ENCODE measurements at regions not wholly inside any gene's neighbourhood (a gene's known extent, or its start where the extent isn't known, plus 50 kb on each side); places are given as distances from the start of the nearest gene placed in this dataset.

DNA sequence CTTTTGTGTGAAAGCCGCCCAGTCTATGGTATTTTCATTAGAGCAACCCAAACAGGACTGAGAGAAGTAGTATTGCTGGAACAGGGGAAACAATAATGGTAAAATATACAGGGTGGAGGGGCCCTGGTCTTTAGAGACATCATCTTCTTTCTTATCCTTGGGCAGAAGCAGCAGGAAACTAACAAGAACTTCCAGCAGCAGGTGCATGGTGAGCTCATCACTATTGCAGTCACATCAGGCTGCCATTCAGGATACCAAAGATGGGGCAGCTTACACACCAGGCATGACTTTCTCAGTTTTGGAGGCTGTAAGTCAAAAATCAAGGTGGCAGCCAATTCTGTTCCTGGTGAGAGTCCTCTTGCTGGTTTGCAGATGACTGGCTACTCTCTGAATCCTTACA lies 478.3 kb upstream of the RUNX1 start:
- no peak overlapping the region for H3K4me3 ChIP-seq (ENCODE audit: low read depth, low read length)
- TF ChIP-seq, protein P1, sequence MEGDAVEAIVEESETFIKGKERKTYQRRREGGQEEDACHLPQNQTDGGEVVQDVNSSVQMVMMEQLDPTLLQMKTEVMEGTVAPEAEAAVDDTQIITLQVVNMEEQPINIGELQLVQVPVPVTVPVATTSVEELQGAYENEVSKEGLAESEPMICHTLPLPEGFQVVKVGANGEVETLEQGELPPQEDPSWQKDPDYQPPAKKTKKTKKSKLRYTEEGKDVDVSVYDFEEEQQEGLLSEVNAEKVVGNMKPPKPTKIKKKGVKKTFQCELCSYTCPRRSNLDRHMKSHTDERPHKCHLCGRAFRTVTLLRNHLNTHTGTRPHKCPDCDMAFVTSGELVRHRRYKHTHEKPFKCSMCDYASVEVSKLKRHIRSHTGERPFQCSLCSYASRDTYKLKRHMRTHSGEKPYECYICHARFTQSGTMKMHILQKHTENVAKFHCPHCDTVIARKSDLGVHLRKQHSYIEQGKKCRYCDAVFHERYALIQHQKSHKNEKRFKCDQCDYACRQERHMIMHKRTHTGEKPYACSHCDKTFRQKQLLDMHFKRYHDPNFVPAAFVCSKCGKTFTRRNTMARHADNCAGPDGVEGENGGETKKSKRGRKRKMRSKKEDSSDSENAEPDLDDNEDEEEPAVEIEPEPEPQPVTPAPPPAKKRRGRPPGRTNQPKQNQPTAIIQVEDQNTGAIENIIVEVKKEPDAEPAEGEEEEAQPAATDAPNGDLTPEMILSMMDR (IDR thresholded peaks at IDR 0.05; ENCODE audit: low read depth, low read length, missing control alignments), result no peak
- in situ Hi-C loops (cut with HindIII; ENCODE audit: low sequenced_read_pairs), result no loop called here
- DNase-seq (ENCODE audit: low read depth), result no peak

- no peak overlapping the region for H3K4me3 ChIP-seq (ENCODE audit: low read depth, low read length)
- DNase-seq (ENCODE audit: low read depth), result no peak
- TF ChIP-seq, protein P1 (IDR thresholded peaks at IDR 0.05; ENCODE audit: low read depth, low read length, missing control alignments), result no peak
- in situ Hi-C loops (cut with HindIII; ENCODE audit: low sequenced_read_pairs), result no loop called here
These were observed 476.3 kb upstream of the RUNX1 start for GRCh38 chr21:35525443-35525842.

GRCh38 chr21:35521852-35522505 lies 472.9 kb upstream of the RUNX1 start:
- TF ChIP-seq, protein P1 (IDR thresholded peaks at IDR 0.05; ENCODE audit: low read depth, low read length, missing control alignments), result no peak
- in situ Hi-C loops (cut with HindIII; ENCODE audit: low sequenced_read_pairs), result loop anchor here (5.0 kb wide), 2 partner anchors 45 to 70 kb away; no protein-coding TSS in a partner anchor
- no peak overlapping the region for H3K4me3 ChIP-seq (ENCODE audit: low read depth, low read length)
- DNase-seq (ENCODE audit: low read depth), result no peak

GRCh38 chr21:35521293-35521692 lies 472.2 kb upstream of the RUNX1 start:
- no peak overlapping the region for H3K4me3 ChIP-seq (ENCODE audit: low read depth, low read length)
- no peak for DNase-seq (ENCODE audit: low read depth)
- in situ Hi-C loops (cut with HindIII; ENCODE audit: low sequenced_read_pairs), result loop anchor here (5.0 kb wide), 2 partner anchors 46 to 69 kb away; no protein-coding TSS in a partner anchor
- TF ChIP-seq, protein P1 (IDR thresholded peaks at IDR 0.05; ENCODE audit: low read depth, low read length, missing control alignments), result no peak

DNA sequence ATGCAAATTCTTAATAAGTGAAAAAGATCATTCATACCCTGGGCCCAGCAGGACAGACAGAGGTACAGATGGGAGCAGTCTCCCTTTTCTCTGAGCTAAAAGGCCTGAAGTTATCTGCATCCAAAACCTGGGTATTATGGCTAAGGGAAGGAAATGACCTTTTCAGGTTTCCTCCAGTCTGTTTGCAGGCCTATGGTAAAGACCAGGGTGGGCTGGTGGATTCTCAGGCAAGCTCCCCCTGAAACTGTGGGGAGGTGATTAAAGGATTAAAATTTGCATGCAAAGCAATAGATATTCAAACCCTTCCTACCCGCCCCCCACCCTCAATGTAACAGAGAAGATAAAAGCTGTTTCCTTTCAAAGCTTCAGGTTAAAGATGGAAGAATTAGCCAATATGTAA lies 471.8 kb upstream of the RUNX1 start:
- DNase-seq (ENCODE audit: low read depth), result no peak
- in situ Hi-C loops (cut with HindIII; ENCODE audit: low sequenced_read_pairs), result loop anchor here (5.0 kb wide), 2 partner anchors 46 to 69 kb away; no protein-coding TSS in a partner anchor
- TF ChIP-seq, protein P1 (IDR thresholded peaks at IDR 0.05; ENCODE audit: low read depth, low read length, missing control alignments), result no peak
- H3K4me3 ChIP-seq (ENCODE audit: low read depth, low read length), result no peak overlapping the region

DNA sequence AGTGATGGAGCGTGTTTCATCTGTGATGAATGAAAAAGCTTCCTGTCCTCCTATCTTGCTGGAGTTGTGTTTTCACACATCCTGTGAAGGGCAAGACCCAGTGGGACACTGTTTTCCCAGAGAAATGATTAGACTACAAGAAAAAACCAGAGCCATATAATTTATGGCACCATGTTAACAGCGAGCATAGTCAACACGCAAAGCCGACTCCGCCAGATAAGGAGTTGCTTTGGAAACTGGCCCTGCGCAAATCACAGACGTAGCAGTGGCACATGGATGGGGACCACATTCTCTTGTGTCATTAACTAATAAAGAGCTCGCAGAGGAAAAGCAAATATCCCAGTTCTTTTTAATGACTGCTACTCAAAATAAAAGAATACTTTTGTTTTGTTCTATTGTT lies 471.2 kb upstream of the RUNX1 start:
- no peak for DNase-seq (ENCODE audit: low read depth)
- in situ Hi-C loops (cut with HindIII; ENCODE audit: low sequenced_read_pairs), result loop anchor here (5.0 kb wide), 2 partner anchors 47 to 68 kb away; no protein-coding TSS in a partner anchor
- no peak overlapping the region for H3K4me3 ChIP-seq (ENCODE audit: low read depth, low read length)
- TF ChIP-seq, protein P1 (IDR thresholded peaks at IDR 0.05; ENCODE audit: low read depth, low read length, missing control alignments), result no peak
